DMS53 treated with DMSO at 0.1 percent for 48 hours (cell line): ENCODE measurements at regions not wholly inside any gene's neighbourhood (a gene's known extent, or its start where the extent isn't known, plus 50 kb on each side); places are given as distances from the start of the nearest gene placed in this dataset.
"Not testable (repeated sequence)": the region's sequence is repeated elsewhere in the genome, so short reads cannot be mapped to it uniquely, and the experiment has no call there.

Source experiments
- DNase-seq: peaks from one replicate; lab custom pipeline; 2025; ENCODE audit not compliant: unreplicated experiment; lab: John Stamatoyannopoulos, UW

DNA sequence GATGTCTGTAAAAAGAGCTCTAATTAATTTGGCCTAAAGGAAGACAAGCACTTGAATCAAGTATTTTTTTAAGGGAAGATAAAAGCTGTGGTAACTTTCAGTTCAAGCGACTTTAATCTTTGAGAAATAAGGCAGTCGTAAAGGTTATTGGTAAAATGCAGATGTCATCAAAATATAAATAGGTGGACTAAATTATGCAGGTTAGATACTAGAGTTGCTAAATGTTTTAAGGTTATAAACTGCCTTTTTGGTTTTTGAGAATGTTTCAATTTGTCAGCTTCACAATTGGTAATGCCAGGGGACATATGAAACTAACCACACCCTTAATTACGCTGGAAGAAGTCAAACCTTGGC is 159.5 kb upstream of the OLIG3 start:
- DNase-seq, result no peak

DNA sequence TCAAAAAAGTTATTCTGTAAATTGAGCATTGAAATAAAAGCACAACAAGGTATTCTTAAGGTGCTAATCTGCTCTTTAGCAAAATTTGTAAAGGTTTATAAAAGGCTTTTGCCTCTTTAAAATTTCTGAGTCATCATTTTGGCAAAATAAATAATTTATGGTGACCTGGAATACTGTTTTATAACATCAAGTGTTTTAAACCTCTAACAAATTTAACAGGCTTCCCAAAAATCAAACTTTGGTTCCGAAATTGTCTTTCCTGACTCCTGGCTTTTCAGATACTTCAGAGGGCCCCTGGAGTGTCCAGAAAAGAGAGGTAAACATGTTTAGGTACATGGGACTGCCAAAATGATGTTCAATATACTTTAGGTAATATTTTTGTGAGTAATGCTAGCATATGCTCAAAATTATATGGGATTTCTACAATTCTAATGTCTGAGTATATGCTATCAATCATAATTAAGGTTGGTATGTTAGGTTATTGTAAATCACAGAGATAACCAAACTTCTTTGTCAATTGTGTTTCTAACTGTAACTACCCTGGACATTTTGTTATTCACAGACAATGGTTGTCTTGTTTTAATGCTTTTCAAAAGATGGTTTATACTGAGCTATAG is 160.3 kb upstream of the OLIG3 start:
- no peak for DNase-seq

DNA sequence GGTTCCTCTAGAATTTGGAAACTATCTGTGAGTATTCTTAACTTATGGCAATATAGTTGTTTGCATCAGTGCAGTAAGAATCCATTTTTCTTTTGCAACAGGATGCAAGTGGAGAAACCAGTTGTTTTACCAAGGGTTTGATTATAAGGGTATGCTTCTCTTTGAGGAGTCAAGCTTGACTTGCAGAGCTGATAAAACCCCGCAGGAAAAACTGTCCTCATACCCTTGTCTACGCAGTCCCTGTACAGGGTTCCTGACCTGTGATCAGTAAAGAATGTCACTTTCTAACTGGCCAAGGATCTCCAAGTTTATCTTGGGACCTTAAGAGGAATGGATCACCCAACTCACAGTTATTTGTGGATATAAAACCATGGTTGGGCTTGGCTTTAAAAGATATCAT is 161.1 kb upstream of the OLIG3 start:
- no peak for DNase-seq

DNA sequence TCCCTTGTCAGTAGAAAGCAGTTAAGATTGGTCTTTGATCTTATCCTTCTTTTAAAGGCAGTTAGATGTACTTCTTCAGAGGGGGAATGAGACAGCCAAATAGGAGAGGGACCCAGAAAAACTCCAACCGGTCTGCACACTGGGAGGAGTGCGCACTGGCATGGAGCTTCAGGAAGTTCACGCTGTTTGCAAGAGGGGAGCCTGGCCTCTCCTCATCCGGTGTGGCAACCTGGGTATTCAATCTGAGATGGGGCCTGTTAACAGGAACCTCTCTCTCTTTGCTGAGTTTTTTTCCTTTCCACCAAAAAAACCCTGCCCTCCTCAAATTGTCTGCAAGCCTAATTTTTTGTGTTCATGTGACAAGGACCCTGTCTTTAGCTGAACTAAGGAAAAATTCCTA is 162.5 kb upstream of the OLIG3 start:
- DNase-seq, result no peak

DNA sequence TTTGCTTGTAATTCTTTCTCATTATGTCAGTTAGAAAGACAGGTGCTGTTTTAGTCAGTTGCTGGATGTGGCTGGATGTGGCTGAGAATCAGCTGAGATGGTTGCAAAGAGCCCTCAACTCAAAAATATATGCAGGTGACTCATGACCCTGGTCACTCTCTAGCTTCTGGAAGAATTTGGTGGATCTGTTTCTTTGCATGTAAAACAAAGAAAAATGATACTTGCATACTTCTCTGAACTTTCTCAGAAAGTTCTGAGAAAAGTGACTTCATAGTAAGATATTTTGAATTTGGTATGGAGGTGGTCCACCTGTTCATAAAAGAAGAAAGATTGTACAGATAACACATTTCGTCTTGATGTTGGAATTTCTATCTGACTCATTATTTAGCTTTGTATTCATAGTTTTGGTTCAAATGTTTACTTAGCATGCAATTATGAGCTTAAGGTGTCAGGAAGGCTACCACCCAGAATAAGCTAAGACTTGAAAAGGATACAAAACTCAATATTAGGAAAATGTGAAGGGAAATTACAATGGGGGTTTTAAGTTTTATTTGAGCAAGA is 163.2 kb upstream of the OLIG3 start:
- DNase-seq, result peak; percentile 24

DNA sequence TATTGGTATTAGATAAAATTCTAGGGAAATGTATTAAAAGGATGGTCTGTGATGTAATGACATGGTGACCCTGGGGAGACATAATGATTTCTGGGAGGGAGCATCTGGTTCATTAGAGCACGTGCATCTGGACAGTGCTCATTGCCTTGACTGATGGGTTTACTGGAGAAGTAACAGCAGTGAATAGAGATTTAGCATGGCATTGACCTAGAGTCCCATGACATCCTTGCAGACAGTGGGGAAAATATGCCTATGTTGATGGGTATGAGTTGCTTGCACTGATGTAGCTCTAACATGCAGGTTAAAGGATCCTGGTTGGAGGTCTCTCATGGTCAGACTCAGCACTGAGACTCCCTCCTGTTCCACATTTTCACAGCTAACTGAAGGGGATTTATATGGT is 164.1 kb upstream of the OLIG3 start:
- DNase-seq, result no peak

DNA sequence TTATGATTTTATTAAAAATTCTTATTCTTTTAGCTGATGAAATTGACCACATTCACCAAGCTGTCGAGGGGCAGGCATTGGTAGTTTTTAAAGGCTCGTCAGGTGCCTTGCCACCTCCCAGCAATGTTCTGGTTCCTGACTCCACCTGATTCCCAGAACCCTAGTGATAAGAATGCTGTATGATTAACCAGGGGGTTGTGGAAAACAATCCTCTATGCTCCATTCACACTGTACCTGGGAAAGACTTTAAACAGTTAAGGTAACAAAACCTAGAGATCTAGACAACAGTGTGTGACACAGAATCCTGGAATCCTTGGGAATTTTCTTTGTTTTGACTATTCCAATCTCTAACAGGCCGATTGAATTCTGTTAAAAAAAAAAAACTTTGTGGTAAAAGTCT is 165.7 kb upstream of the OLIG3 start:
- DNase-seq, result no peak

DNA sequence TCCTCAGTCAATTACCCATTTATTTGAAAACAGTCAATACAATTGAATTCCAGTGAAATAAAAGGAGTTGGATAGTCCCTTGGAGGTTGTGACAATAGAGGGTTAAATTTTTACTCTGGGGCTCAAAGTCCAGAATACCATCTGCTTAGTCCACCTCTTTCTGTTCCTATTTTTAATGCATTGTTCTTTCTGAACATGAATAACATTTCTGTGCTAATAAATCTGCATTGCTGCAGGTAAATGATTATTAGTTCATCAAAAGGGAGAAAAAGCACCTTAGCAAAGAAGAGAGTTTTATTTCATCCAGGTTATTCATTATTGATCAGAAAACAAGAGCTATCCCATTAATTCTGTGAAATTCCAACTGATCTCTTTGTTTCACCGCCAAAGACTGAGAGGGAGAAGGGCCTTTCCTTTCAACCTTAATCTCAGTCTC is 166.1 kb upstream of the OLIG3 start:
- no peak for DNase-seq

DNA sequence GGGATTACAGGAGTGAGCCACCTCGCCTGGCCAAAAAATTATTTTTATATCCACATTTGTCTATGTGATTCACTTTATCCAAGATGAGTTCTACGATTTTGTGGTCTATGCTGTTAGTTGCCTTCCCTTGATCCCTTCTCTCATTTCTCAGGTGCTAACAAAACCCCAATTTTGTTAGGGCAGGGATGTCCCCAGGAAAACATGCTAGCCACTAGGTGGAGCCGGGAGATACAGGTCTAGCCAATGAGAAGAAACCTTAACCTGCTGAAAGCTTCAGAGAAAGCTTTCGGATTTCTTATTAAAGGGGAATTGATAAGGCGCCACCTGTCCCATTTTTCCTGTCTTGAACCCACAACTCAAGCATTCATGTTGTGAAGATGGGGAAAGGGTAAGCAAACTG is 167.4 kb upstream of the OLIG3 start:
- DNase-seq, result no peak

DNA sequence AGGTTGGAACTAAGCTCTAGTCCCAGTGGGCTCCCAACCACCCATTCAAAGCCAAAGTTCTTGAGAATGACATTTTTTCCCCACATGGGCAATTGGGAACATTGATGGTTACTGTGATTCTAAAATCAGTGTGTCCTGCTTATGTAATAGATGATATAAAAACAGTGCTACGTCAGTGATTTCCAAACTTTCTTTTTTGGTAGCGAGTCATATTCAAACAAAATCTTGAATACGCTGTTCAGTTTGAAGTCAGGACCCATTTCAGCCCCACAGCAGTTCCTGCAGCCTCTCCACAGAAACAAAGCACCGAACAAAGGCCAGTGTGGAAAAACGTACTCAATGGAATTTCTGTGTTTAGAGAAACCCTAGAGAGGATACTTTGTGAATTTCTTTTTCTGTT is 170.0 kb upstream of the OLIG3 start:
- DNase-seq, result no peak

DNA sequence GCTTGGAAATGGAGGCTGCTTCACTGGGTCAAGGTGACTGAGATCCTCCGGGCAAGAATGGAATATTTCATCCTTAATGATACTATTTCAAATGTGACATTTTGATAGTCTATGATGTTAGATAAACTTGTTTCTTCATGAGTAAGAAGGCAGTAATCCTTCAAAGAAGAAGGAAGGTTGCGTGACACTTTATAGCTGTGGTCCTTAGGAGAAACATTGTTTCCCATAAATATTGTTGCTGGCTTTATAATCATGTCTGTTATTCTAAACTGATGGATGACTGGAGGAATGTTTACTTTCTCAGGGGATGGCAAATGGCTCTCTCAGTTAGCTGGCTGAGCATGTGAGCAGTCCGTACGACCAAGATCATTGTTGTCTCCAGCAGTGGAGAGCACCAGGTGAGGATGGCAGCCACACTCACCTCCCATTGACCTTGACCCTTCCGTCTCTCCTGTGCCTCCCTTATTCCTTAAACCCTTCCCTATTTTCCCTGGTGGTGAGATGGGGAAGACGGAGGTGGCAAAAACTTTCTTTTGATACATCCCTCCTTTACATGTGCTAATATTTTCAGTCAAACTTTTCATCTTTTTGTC is 171.2 kb upstream of the OLIG3 start:
- no peak for DNase-seq

DNA sequence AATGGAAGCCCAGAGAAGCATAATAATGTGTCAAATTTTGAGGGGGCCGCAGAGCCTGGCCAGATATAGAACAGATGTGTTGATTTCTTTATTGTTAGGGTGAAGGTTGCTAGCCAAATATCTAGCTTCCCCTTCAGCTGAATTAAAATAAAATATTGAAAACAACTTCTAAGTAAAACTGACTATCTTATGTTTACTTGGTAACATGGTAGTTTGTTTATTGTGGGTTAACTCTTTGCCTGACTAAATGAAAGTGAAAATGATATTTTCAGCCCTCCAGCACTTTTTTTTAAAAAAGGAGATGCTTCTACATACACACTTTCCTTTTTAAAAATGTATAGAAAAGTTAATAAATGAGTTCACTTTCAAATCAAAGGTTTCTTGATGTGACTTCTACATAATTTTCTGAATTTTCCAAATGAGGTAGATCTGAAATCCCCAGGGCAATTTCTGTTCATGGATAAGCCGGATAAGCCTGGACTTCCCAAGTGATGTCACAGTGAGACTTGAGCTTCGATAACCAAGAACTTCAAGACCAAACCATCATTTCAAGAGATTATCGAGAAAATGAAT is 172.1 kb upstream of the OLIG3 start:
- DNase-seq, result no peak

DNA sequence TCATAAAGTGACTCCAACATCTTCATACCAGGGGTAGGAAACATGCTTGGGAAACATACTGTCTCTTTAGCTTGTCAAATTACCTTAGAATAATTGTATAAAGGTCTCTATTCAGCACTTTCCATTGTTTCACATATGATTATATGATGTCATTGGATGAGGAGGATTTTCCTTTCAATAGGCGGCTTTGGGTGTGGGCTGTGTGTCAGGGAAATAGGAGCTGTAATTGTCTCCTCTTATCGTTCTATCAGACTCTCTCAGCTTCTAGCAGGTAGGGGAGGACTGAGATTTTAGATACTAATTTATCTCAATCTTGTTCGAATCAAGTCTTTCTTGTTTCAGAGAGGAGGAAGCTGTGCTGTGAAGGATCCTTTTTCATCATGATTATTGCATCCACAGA is 179.4 kb upstream of the OLIG3 start:
- DNase-seq, result no peak

DNA sequence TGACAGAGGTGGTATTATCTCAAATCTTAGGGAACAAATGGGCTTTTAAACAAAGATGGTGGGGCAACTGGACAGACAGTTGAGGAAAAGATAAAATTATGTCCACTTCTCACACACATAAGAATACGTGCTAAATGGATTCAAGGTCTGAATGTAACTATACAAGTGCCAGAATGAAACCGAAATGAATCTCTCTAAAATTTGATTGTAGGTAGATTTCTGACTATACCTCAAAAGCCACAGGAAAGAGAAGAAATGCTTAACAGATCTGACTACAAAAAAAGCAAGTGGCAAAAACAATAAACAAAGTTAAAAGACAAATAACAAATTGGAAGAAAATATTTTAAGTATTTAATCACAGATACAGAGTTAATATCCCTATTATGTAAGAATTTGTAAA is 182.7 kb upstream of the OLIG3 start:
- no peak for DNase-seq

DNA sequence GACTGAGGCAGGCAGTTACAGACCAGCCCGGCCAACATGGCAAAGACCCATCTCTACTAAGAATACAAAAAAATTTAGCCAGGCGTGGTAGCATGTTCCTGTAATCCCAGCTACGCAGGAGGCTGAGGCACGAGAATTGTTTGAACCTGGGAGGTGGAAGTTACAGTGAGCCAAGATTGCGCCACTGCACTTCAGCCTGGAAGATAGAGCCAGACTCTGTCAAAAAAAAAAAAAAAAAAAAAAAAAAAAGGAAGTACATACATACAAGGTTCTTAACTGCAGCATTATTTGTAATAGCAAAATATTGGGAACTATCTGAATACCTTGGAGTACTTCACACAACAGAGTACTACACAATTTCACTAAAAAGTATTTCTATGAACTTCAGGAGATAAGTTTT is 183.5 kb upstream of the OLIG3 start:
- no peak for DNase-seq

DNA sequence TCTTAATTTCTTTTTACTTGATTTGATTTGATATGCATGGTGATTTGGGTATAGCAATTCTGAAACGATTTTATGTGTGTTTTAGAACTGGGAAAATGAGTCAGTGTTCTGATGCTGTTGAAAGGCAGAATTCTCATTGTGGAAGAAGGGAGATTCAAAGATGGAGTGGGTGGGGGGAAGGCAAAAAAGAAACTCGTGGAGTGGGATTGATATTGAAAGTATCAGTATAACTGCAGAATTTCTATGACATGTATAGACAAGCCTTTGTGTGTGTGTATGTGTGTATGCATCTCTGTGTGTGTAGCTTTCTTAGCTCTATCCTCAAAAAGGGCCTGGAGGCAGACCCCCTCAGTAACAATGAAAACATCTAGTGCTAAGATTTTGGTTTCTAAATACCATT is 184.3 kb upstream of the OLIG3 start:
- no peak for DNase-seq

DNA sequence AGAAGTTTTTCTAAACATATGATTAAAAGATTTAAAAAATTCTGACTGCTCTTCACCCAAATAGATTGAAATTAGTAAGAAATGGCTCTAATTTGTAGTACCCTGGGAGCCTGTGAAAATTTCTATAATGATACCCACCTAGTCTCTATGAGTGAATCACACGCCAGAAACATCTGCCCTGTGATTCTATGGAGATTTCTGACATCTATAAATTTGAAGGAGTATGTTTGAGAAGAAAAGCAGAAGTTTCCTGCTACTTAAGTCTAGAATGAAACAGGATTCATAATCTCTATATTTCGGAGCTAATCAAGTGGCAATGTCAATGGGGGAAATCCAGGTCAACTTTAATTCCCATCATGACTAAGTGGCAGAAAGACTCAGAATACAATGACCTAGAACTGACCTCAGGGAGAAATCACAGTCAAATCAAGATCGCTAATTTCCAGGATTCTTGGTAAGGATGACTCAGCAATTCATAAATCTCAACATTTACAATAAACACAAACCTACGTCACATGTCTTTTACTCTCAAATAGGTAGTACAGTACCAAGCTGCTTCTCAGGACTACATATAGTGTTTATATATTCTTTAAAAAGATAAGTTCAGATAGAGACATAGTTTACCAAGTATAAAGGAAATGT is 186.2 kb upstream of the TNFAIP3 start:
- no peak for DNase-seq

DNA sequence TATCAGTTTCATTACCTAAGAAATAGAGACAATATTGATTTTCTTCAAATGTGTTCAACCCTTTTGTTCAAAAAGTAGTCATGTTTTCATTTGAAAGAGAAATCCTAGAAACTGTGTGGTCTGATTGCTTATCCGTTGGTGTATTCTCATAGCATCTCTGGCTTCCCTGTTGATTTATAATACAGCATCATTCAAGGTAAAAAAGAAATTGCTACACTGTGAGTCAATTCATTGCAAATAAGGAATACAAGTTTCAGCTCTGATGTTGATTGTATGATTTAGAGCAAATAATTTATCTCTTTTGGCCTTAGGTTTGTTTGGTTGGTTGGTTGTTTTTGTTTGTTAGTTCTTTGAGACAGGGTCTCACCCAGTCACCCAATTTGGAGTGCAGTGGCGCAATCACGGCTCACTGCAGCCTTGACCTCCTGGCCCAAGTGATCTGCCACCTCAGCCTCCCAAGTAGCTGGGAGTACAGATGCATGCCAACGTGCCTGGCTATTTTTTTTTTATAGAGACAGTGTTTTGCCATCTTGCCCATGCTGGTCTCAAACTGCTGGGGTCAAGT is 185.5 kb upstream of the TNFAIP3 start:
- DNase-seq, result no peak

DNA sequence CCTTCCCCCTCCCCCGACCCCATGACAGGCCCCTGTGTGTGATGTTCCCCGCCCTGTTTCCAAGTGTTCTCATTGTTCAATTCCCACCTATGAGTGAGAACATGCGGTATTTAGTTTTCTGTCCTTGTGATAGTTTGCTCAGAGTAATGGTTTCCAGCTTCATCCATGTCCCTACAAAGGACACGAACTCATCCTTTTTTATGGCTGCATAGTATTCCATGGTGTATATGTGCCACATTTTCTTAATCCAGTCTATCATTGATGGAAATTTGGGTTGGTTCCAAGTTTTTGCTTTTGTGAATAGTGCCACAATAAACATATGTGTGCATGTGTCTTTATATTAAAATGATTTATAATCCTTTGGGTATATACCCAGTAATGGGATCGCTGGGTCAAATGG is 184.4 kb upstream of the TNFAIP3 start:
- DNase-seq, result not testable (repeated sequence)

DNA sequence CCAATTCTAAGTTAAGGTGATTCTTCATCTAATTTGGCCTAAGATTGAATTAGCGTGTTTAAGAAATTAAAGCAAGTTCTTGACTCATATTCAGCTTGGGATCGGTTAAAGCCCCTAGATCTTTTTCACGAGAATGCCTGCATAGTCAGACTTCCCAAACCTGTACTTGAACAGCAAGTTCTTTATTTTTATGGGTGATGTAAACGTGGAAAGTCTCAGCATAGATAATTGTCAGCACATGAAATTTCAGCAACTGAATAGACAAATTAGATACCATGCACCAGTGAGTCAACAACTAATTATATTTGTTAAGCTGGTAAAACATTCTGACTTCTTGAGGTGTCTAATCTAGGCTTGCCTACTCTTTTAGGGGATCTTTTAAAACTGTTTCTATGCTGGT is 183.1 kb upstream of the TNFAIP3 start:
- no peak for DNase-seq

DNA sequence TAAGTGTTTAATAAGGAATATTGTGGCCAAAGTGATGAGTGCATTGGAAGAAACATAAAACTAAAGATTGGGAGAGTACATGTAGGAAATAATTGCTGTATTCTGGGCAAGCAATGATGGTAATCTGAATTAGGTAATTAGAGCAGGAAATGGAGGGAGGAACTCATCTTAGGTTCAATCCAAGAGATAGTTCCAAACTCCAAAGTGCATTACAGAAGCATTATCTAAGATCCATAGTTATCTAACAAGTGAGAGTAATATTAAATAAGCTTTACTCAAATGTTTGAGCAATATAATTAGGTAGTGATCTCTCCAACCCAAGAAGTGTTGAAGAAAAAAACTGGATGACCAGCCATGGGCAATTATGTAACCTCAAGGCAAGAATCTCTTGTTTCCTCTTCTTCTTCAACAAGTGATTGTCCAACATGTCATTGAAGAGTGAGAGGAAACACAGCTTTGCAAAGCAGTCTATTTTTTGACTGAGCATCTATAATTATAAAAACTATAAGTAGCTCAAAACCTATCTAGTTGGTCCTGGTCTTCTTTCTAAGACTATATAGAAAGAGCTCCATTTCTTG is 181.2 kb upstream of the TNFAIP3 start:
- DNase-seq, result no peak

DNA sequence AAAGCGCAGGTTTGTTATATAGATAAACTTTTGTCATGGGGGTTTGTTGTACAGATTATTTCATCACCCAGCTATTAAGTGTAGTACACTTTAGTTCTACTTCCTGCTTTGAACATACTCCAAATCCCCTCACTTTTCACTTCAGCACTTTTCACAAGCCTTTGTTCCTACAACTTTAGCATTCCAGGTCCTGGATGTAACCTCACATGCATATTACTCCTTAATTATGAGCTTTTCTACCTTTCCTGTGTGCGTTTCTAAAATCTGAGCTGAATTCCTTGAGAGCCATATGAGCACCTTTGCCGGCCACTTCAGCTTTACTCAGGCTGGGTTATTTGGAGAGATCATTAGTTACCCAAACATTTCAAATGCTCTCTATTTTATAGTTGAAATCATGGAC is 179.2 kb upstream of the TNFAIP3 start:
- no peak for DNase-seq
